Effector CD8-positive, alpha-beta T cell (primary cell): ENCODE measurements at regions not wholly inside any gene's neighbourhood (a gene's known extent, or its start where the extent isn't known, plus 50 kb on each side); places are given as distances from the start of the nearest gene placed in this dataset.
"Not testable (repeated sequence)": the region's sequence is repeated elsewhere in the genome, so short reads cannot be mapped to it uniquely, and the experiment has no call there.

Experiments used
- DNase-seq: peaks from one replicate; lab custom pipeline; 2025; lab: John Stamatoyannopoulos, UW

- DNase-seq, result no peak
These were observed 180.1 kb upstream of the MKLN1 start for GRCh38 chr7:131147604-131148003.

GRCh38 chr7:131148258-131148657 lies 179.4 kb upstream of the MKLN1 start:
- DNase-seq, result no peak

GRCh38 chr7:131148708-131149428 lies 178.8 kb upstream of the MKLN1 start:
- no peak for DNase-seq

- no peak for DNase-seq
These were observed 178.3 kb upstream of the MKLN1 start for GRCh38 chr7:131149429-131149773.

GRCh38 chr7:131149840-131150239 lies 177.8 kb upstream of the MKLN1 start:
- no peak for DNase-seq

- DNase-seq, result no peak
These were observed 176.6 kb upstream of the MKLN1 start for GRCh38 chr7:131151034-131151433.

GRCh38 chr7:131152766-131153165 lies 174.9 kb upstream of the MKLN1 start:
- no peak for DNase-seq

GRCh38 chr7:131154380-131154779 lies 173.3 kb upstream of the MKLN1 start:
- no peak for DNase-seq

- no peak for DNase-seq
These were observed 170.0 kb upstream of the MKLN1 start for GRCh38 chr7:131157530-131158243.

GRCh38 chr7:131158244-131158636 lies 169.4 kb upstream of the MKLN1 start:
- not testable (repeated sequence) for DNase-seq

- DNase-seq, result no peak
These were observed 167.7 kb upstream of the MKLN1 start for GRCh38 chr7:131159961-131160361.

- no peak for DNase-seq
These were observed 166.6 kb upstream of the MKLN1 start for GRCh38 chr7:131161103-131161502.

GRCh38 chr7:131164025-131164925 lies 163.4 kb upstream of the MKLN1 start:
- no peak for DNase-seq

- no peak for DNase-seq
These were observed 161.6 kb upstream of the MKLN1 start for GRCh38 chr7:131166066-131166465.

GRCh38 chr7:131170440-131171271 lies 157.0 kb upstream of the MKLN1 start:
- DNase-seq, result no peak

- DNase-seq, result no peak
These were observed 154.4 kb upstream of the MKLN1 start for GRCh38 chr7:131173145-131173890.

GRCh38 chr7:131174391-131174790 lies 153.3 kb upstream of the MKLN1 start:
- no peak for DNase-seq

GRCh38 chr7:131174855-131175254 lies 152.8 kb upstream of the MKLN1 start:
- DNase-seq, result no peak

- no peak for DNase-seq
These were observed 145.1 kb upstream of the MKLN1 start for GRCh38 chr7:131182446-131183058.

GRCh38 chr7:131183072-131183471 lies 144.6 kb upstream of the MKLN1 start:
- DNase-seq, result no peak
